ENCODE measurements at regions not wholly inside any gene's neighbourhood (a gene's known extent, or its start where the extent isn't known, plus 50 kb on each side); places are given as distances from the start of the nearest gene placed in this dataset.

DNA sequence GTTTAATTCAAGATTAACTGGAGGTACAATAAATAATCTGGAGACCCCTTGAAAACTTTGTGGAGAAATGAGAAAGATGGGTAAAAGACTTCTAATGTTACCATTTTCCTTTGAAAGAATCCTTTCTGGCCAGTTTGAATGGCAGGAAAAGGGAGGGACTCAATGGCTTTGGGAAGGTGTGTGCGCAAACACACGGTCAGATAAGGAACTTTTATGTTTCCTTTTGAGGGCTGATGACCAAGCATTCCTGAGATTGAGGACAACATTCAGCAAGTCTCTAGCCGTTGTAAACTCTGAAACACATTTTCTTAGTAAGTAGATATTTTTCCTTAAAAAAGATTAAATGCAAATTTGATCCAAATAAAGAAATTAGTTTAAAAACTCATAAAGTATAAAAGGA, 909.7 kb upstream of the TENM4 start:
- ATAC-seq = no peak
- TF ChIP-seq ZFP3 (CRISPR knock-in tag; IDR thresholded peaks at IDR 0.05) = no peak

- ATAC-seq = no peak
- no peak for TF ChIP-seq OSR1 (CRISPR knock-in tag; IDR thresholded peaks at IDR 0.05)
- TF ChIP-seq CREB5 (CRISPR knock-in tag; IDR thresholded peaks at IDR 0.05; ENCODE audit: low read depth) = no peak
- no peak for TF ChIP-seq GLIS3 (CRISPR knock-in tag; IDR thresholded peaks at IDR 0.05)
- TF ChIP-seq CSRNP3 (CRISPR knock-in tag; IDR thresholded peaks at IDR 0.05) = no peak
- no peak for TF ChIP-seq PPARA (CRISPR knock-in tag; IDR thresholded peaks at IDR 0.05; ENCODE audit: borderline replicate concordance)
- TF ChIP-seq SNAI2 (CRISPR knock-in tag; IDR thresholded peaks at IDR 0.05) = no peak
- TF ChIP-seq TCF4 (CRISPR knock-in tag; IDR thresholded peaks at IDR 0.05; ENCODE audit: borderline replicate concordance) = no peak
- TF ChIP-seq ZNF70 (CRISPR knock-in tag; IDR thresholded peaks at IDR 0.05) = no peak
- no peak for TF ChIP-seq ZNF8 (CRISPR knock-in tag; IDR thresholded peaks at IDR 0.05)
Observed at GRCh38 chr11:80349997-80350396, 909.2 kb upstream of the TENM4 start.

DNA sequence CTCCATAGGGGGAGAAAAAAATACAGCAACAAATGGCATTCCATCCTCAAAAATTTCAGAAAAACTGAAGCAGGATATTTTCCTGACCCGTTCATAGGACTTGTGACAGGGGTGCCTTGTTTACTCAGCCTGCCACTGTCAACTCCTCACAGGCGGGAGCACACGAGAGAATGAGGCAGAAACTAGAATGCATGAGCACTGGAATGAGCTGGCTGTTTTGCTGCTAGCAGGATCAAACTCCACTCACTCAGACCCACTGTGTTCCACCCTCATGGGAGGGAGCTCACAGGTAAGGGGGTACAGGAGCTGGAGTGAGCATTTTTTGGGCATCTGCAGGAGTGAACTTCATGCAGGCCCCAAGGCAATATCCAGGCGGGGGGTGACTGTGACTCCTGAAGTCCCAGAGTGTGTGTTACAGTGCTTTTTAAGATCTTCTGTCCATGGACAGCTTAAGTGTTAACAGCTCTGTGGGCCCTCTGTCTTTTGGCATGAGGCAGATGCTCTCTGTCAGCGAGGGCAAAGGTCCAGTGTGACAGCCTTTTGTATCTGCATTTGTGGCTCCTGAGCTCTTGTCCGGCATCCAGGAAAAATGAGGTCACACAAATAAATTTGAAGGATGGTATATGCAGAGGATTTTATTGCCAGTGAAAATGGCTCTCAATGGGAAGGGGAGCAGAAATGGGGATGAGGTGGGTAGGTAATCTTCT, 905.7 kb upstream of the TENM4 start:
- no peak for TF ChIP-seq ISL1 (CRISPR knock-in tag; IDR thresholded peaks at IDR 0.05)
- TF ChIP-seq ZC3H10 (CRISPR knock-in tag; IDR thresholded peaks at IDR 0.05) = no peak
- TF ChIP-seq ZNF565 (CRISPR knock-in tag; conservative IDR thresholded peaks at IDR 0.05; ENCODE audit: low read depth) = no peak
- TF ChIP-seq ZFP3 (CRISPR knock-in tag; IDR thresholded peaks at IDR 0.05) = no peak
- no peak for TF ChIP-seq ZNF70 (CRISPR knock-in tag; IDR thresholded peaks at IDR 0.05)
- no peak for TF ChIP-seq OSR1 (CRISPR knock-in tag; IDR thresholded peaks at IDR 0.05)
- no peak for TF ChIP-seq ESRRG (CRISPR knock-in tag; IDR thresholded peaks at IDR 0.05)
- no peak for TF ChIP-seq RARB (CRISPR knock-in tag; IDR thresholded peaks at IDR 0.05)
- no peak for TF ChIP-seq TSHZ2 (CRISPR knock-in tag; IDR thresholded peaks at IDR 0.05)
- TF ChIP-seq ZNF8 (CRISPR knock-in tag; IDR thresholded peaks at IDR 0.05) = no peak
- no peak for TF ChIP-seq CSRNP3 (CRISPR knock-in tag; IDR thresholded peaks at IDR 0.05)
- TF ChIP-seq TOX (CRISPR knock-in tag; IDR thresholded peaks at IDR 0.05; ENCODE audit: borderline replicate concordance) = no peak
- TF ChIP-seq PPARA (CRISPR knock-in tag; IDR thresholded peaks at IDR 0.05; ENCODE audit: borderline replicate concordance) = no peak
- no peak for TF ChIP-seq SNAI2 (CRISPR knock-in tag; IDR thresholded peaks at IDR 0.05)
- TF ChIP-seq, protein P1, sequence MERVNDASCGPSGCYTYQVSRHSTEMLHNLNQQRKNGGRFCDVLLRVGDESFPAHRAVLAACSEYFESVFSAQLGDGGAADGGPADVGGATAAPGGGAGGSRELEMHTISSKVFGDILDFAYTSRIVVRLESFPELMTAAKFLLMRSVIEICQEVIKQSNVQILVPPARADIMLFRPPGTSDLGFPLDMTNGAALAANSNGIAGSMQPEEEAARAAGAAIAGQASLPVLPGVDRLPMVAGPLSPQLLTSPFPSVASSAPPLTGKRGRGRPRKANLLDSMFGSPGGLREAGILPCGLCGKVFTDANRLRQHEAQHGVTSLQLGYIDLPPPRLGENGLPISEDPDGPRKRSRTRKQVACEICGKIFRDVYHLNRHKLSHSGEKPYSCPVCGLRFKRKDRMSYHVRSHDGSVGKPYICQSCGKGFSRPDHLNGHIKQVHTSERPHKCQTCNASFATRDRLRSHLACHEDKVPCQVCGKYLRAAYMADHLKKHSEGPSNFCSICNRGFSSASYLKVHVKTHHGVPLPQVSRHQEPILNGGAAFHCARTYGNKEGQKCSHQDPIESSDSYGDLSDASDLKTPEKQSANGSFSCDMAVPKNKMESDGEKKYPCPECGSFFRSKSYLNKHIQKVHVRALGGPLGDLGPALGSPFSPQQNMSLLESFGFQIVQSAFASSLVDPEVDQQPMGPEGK (CRISPR knock-in tag; IDR thresholded peaks at IDR 0.05; ENCODE audit: borderline replicate concordance) = no peak
- TF ChIP-seq TCF4 (CRISPR knock-in tag; IDR thresholded peaks at IDR 0.05; ENCODE audit: borderline replicate concordance) = no peak
- TF ChIP-seq, protein P2, sequence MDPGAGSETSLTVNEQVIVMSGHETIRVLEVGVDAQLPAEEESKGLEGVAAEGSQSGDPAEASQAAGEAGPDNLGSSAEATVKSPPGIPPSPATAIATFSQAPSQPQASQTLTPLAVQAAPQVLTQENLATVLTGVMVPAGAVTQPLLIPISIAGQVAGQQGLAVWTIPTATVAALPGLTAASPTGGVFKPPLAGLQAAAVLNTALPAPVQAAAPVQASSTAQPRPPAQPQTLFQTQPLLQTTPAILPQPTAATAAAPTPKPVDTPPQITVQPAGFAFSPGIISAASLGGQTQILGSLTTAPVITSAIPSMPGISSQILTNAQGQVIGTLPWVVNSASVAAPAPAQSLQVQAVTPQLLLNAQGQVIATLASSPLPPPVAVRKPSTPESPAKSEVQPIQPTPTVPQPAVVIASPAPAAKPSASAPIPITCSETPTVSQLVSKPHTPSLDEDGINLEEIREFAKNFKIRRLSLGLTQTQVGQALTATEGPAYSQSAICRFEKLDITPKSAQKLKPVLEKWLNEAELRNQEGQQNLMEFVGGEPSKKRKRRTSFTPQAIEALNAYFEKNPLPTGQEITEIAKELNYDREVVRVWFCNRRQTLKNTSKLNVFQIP (CRISPR knock-in tag; IDR thresholded peaks at IDR 0.05; ENCODE audit: borderline replicate concordance, low read depth) = no peak
- no peak for TF ChIP-seq CREB5 (CRISPR knock-in tag; IDR thresholded peaks at IDR 0.05; ENCODE audit: low read depth)
- TF ChIP-seq ZFP30 (CRISPR knock-in tag; IDR thresholded peaks at IDR 0.05) = no peak
- ATAC-seq = no peak

Measured in SK-N-SH treated with all-trans-retinoic acid at 6 μM for 48 hours (cell line).